SK-N-SH treated with all-trans-retinoic acid at 6 μM for 48 hours (cell line): ENCODE measurements at regions not wholly inside any gene's neighbourhood (a gene's known extent, or its start where the extent isn't known, plus 50 kb on each side); places are given as distances from the start of the nearest gene placed in this dataset.

Source experiments
- ISL1 ChIP-seq: fragments of 250-450 bp; sonication (Bioruptor Pico); IDR thresholded peaks from 2 replicates; pipeline ENCODE4 v2.1.2; 2022; ENCODE audit warnings: mild to moderate bottlenecking, moderate library complexity
- TOX ChIP-seq: fragments of 250-450 bp; sonication (Bioruptor Pico); IDR thresholded peaks from 2 replicates; pipeline ENCODE4 v1.8.0; 2021; ENCODE audit warnings: mild to moderate bottlenecking, moderate library complexity, borderline replicate concordance
- ZFP3 ChIP-seq: fragments of 250-450 bp; sonication (Bioruptor Pico); IDR thresholded peaks from 2 replicates; pipeline ENCODE4 v1.5.0; 2020; ENCODE audit warnings: mild to moderate bottlenecking, moderate library complexity
- TF ChIP-seq, protein P1 (sequence below): fragments of 250-450 bp; sonication (Bioruptor Pico); IDR thresholded peaks from 2 replicates; pipeline ENCODE4 v1.8.0; 2020; ENCODE audit warnings: mild to moderate bottlenecking, moderate library complexity, borderline replicate concordance

DNA sequence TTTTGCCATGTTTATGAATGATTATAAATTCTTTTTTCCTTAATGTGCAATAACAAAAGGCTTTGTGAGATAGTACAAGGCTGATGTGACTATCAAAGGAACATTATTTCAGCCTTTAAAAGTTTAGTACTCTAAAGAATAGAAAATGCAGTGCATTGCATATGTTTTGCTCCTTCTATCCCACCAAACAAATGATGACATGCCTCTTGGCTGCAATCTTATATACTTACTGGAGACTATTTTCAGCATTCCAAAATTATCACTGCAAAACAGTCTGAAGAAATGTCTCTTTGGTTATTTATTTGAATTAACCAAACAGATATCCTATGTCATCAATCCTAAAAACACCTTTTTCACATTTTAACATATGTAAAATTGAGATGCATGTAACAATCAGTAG, 776.5 kb upstream of the SPRY2 start:
- TF ChIP-seq ZFP3 (CRISPR knock-in tag): no peak
- no peak for TF ChIP-seq ISL1 (CRISPR knock-in tag)
- TF ChIP-seq TOX (CRISPR knock-in tag): no peak
- TF ChIP-seq, protein P1, sequence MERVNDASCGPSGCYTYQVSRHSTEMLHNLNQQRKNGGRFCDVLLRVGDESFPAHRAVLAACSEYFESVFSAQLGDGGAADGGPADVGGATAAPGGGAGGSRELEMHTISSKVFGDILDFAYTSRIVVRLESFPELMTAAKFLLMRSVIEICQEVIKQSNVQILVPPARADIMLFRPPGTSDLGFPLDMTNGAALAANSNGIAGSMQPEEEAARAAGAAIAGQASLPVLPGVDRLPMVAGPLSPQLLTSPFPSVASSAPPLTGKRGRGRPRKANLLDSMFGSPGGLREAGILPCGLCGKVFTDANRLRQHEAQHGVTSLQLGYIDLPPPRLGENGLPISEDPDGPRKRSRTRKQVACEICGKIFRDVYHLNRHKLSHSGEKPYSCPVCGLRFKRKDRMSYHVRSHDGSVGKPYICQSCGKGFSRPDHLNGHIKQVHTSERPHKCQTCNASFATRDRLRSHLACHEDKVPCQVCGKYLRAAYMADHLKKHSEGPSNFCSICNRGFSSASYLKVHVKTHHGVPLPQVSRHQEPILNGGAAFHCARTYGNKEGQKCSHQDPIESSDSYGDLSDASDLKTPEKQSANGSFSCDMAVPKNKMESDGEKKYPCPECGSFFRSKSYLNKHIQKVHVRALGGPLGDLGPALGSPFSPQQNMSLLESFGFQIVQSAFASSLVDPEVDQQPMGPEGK (CRISPR knock-in tag): no peak
